Neural progenitor cell (in vitro differentiated cells): ENCODE measurements at regions not wholly inside any gene's neighbourhood (a gene's known extent, or its start where the extent isn't known, plus 50 kb on each side); places are given as distances from the start of the nearest gene placed in this dataset.

Experiments used
- DNase-seq: peaks from one replicate; pipeline ENCODE4 v3.0.0-alpha.2; 2016; ENCODE audit warnings: low spot score
- H2AFZ ChIP-seq: fragments of 200-600 bp; sonication (generic); replicated peaks from 2 replicates; pipeline ENCODE4 v1.6.1; 2016; ENCODE audit warnings: antibody characterized with exemption
- H3F3A ChIP-seq: fragments of 200-600 bp; sonication (generic); 2 replicates; pipeline ENCODE4 v1.6.1; 2016; ENCODE audit warnings: antibody characterized with exemption, low read depth
- H3K27ac ChIP-seq: fragments of 200-600 bp; sonication (generic); 2 replicates; pipeline ENCODE4 v1.5.1; 2016; ENCODE audit warnings: mild to moderate bottlenecking
- H3K27me3 ChIP-seq: fragments of 200-600 bp; sonication (generic); 2 replicates; pipeline ENCODE4 v1.6.1; 2016; ENCODE audit warnings: mild to moderate bottlenecking, moderate library complexity
- H3K36me3 ChIP-seq: fragments of 200-600 bp; sonication (generic); 2 replicates; pipeline ENCODE4 v1.5.1; 2016
- H3K4me1 ChIP-seq: fragments of 200-600 bp; sonication (generic); 2 replicates; pipeline ENCODE4 v1.6.1; 2016; ENCODE audit warnings: mixed run types
- H3K4me2 ChIP-seq: fragments of 200-600 bp; sonication (generic); 2 replicates; pipeline ENCODE4 v1.6.1; 2016
- H3K4me3 ChIP-seq: fragments of 200-600 bp; sonication (generic); 2 replicates; pipeline ENCODE4 v1.5.1; 2016
- H3K79me2 ChIP-seq: fragments of 200-600 bp; sonication (generic); 2 replicates; pipeline ENCODE4 v1.6.1; 2016; ENCODE audit warnings: low read depth
- H3K9ac ChIP-seq: fragments of 200-600 bp; sonication (generic); 2 replicates; pipeline ENCODE4 v1.6.1; 2016
- H3K9me3 ChIP-seq: fragments of 200-600 bp; sonication (generic); 2 replicates; pipeline ENCODE4 v1.5.1; 2016; ENCODE audit warnings: low read depth
- H4K20me1 ChIP-seq: fragments of 200-600 bp; sonication (generic); 2 replicates; pipeline ENCODE4 v1.6.1; 2016; ENCODE audit warnings: low read depth
- H3K27ac Mint-ChIP-seq: 3 replicates; pipeline ENCODE4 v1.8.0; 2021; ENCODE audit warnings: mixed read lengths
- H3K27me3 Mint-ChIP-seq: 2 replicates; pipeline ENCODE4 v1.8.0; 2022; ENCODE audit warnings: low read depth, mild to moderate bottlenecking, inconsistent platforms, moderate library complexity, mixed read lengths; ENCODE audit not compliant: insufficient read depth
- H3K36me3 Mint-ChIP-seq: 3 replicates; pipeline ENCODE4 v1.8.0; 2021; ENCODE audit warnings: mixed read lengths
- H3K4me1 Mint-ChIP-seq: 3 replicates; pipeline ENCODE4 v1.8.0; 2021; ENCODE audit warnings: mixed read lengths
- H3K4me3 Mint-ChIP-seq: 3 replicates; pipeline ENCODE4 v1.8.0; 2021; ENCODE audit warnings: mild to moderate bottlenecking, moderate library complexity, mixed read lengths
- H3K9me3 Mint-ChIP-seq: 3 replicates; pipeline ENCODE4 v1.8.0; 2020; ENCODE audit warnings: mixed read lengths
- EZH2 ChIP-seq: fragments of 200-600 bp; sonication (generic); IDR thresholded peaks from 2 replicates; pipeline ENCODE4 v1.6.1; 2017; ENCODE audit warnings: antibody characterized with exemption, mild to moderate bottlenecking, moderate library complexity
- EZH2phosphoT487 ChIP-seq: fragments of 200-600 bp; sonication (generic); IDR thresholded peaks from 2 replicates; pipeline ENCODE4 v1.6.1; 2017; ENCODE audit warnings: antibody characterized with exemption
- TF ChIP-seq, protein P1 (sequence below): fragments of 200-600 bp; sonication (generic); IDR thresholded peaks from 2 replicates; pipeline ENCODE4 v1.5.1; 2017; ENCODE audit warnings: antibody characterized with exemption, mild to moderate bottlenecking

DNA sequence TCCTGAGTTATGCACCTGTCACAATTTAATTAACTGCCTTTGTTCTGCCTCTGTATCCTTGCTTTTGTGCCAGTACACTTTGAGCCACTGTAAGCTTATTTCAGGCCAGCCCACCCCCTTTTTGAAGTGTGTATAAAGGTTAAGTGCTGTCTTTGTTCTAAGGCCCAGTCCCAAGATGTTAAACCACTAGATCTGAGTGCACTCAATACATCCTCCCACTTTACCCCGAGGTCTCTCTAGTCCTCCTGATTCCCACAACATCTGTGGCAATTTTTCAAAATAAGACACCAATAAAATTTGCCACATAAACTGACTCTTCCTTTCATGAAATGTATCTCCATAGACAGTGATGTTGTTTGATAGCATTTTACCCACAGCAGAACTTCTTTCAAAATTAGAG lies 124.1 kb upstream of the SPIN4 start:
- no peaks in the 10 kb centered on the region for H3K4me1 ChIP-seq
- no peak overlapping the region for H3K27ac Mint-ChIP-seq
- H3K9me3 Mint-ChIP-seq, result peaks cover 52% of the 10 kb centered on the region
- H3K4me1 Mint-ChIP-seq, result no peaks in the 10 kb centered on the region
- no peaks in the 10 kb centered on the region for H3K36me3 ChIP-seq
- H3K4me3 ChIP-seq, result no peak overlapping the region
- no peaks in the 10 kb centered on the region for H3K79me2 ChIP-seq
- no peaks in the 10 kb centered on the region for H3K27me3 ChIP-seq
- peaks cover 27% of the 10 kb centered on the region for H3K9me3 ChIP-seq
- peak; percentile 3 for DNase-seq
- peaks cover 8% of the 10 kb centered on the region for H3K27me3 Mint-ChIP-seq
- H3K27ac ChIP-seq, result no peak overlapping the region
- TF ChIP-seq, protein P1, sequence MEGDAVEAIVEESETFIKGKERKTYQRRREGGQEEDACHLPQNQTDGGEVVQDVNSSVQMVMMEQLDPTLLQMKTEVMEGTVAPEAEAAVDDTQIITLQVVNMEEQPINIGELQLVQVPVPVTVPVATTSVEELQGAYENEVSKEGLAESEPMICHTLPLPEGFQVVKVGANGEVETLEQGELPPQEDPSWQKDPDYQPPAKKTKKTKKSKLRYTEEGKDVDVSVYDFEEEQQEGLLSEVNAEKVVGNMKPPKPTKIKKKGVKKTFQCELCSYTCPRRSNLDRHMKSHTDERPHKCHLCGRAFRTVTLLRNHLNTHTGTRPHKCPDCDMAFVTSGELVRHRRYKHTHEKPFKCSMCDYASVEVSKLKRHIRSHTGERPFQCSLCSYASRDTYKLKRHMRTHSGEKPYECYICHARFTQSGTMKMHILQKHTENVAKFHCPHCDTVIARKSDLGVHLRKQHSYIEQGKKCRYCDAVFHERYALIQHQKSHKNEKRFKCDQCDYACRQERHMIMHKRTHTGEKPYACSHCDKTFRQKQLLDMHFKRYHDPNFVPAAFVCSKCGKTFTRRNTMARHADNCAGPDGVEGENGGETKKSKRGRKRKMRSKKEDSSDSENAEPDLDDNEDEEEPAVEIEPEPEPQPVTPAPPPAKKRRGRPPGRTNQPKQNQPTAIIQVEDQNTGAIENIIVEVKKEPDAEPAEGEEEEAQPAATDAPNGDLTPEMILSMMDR, result no peak
- no peak for TF ChIP-seq EZH2phosphoT487
- no peak for TF ChIP-seq EZH2
- H3K4me3 Mint-ChIP-seq, result no peak overlapping the region
- H3K4me2 ChIP-seq, result no peak overlapping the region
- H3K9ac ChIP-seq, result no peak overlapping the region
- H4K20me1 ChIP-seq, result no peaks in the 10 kb centered on the region
- H3K36me3 Mint-ChIP-seq, result peaks cover 14% of the 10 kb centered on the region
- no peak overlapping the region for H2AFZ ChIP-seq
- H3F3A ChIP-seq, result no peaks in the 10 kb centered on the region

DNA sequence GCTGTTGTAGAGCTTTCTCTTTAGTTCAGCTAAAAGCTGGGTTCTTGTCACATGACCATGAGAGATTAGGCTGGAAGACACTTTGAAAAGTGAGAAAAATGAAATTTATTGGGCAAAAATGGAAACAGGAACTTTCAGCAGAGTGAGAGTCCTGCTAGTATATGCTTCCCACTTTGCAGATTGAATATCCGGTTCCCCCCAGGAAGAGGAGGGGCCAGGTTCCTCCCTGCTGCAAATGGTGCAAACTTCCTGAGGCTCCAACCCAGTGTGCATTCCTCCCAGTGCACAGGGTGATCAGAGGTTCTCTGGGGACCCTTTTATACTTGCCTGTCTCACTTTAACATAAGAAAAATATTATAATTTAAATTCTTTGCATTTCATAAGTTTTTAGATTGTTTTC lies 119.9 kb upstream of the SPIN4 start:
- H3K27ac Mint-ChIP-seq, result no peak overlapping the region
- Histone ChIP-seq H3K79me2 (no peaks in the 10 kb centered on the region), H3K9me3 (peaks cover 23% of the 10 kb centered on the region), H3K36me3 (no peaks in the 10 kb centered on the region), H2AFZ (no peak overlapping the region), H4K20me1 (no peaks in the 10 kb centered on the region), H3K4me3 (no peak overlapping the region), H3K27ac (no peak overlapping the region), H3F3A (no peaks in the 10 kb centered on the region), H3K4me1 (no peaks in the 10 kb centered on the region), H3K27me3 (no peaks in the 10 kb centered on the region), H3K9ac (no peak overlapping the region), H3K4me2 (no peak overlapping the region)
- H3K27me3 Mint-ChIP-seq, result peaks cover 2% of the 10 kb centered on the region
- TF ChIP-seq, protein P1, result no peak
- no peak for TF ChIP-seq EZH2phosphoT487
- no peak for TF ChIP-seq EZH2
- no peaks in the 10 kb centered on the region for H3K4me1 Mint-ChIP-seq
- H3K36me3 Mint-ChIP-seq, result peaks cover 6% of the 10 kb centered on the region
- peaks cover 24% of the 10 kb centered on the region for H3K9me3 Mint-ChIP-seq
- no peak for DNase-seq
- H3K4me3 Mint-ChIP-seq, result no peak overlapping the region

DNA sequence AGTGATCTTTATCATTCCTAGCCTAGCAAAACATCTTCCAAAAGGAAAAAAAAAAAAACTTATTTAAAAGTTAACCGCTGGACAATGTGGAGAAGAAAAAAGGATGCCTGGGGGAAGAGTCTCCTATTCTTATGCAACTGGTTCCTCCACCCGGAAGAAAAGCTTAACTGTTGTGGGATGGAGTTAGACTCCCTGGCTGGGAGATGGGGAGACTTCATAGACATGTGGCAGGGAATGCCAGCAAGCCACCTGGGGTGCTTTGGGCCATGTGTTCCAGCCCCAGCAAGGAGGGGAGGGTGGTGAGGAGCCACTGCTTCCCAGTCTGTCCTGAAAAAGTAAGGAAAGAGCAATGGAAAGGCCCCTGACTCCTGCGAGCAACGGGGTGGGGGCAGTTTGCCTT lies 119.4 kb upstream of the SPIN4 start:
- Histone ChIP-seq H2AFZ (no peak overlapping the region), H3K4me2 (no peak overlapping the region), H3K36me3 (no peaks in the 10 kb centered on the region), H4K20me1 (no peaks in the 10 kb centered on the region), H3K9ac (no peak overlapping the region), H3K4me3 (no peak overlapping the region), H3K9me3 (peaks cover 22% of the 10 kb centered on the region), H3K79me2 (no peaks in the 10 kb centered on the region), H3K27me3 (no peaks in the 10 kb centered on the region), H3F3A (no peaks in the 10 kb centered on the region), H3K4me1 (no peaks in the 10 kb centered on the region), H3K27ac (no peak overlapping the region)
- H3K4me1 Mint-ChIP-seq, result no peaks in the 10 kb centered on the region
- peaks cover 6% of the 10 kb centered on the region for H3K36me3 Mint-ChIP-seq
- peaks cover 2% of the 10 kb centered on the region for H3K27me3 Mint-ChIP-seq
- peaks cover 19% of the 10 kb centered on the region for H3K9me3 Mint-ChIP-seq
- no peak for TF ChIP-seq EZH2
- TF ChIP-seq, protein P1, result no peak
- TF ChIP-seq EZH2phosphoT487, result no peak
- no peak overlapping the region for H3K27ac Mint-ChIP-seq
- no peak for DNase-seq
- no peak overlapping the region for H3K4me3 Mint-ChIP-seq

DNA sequence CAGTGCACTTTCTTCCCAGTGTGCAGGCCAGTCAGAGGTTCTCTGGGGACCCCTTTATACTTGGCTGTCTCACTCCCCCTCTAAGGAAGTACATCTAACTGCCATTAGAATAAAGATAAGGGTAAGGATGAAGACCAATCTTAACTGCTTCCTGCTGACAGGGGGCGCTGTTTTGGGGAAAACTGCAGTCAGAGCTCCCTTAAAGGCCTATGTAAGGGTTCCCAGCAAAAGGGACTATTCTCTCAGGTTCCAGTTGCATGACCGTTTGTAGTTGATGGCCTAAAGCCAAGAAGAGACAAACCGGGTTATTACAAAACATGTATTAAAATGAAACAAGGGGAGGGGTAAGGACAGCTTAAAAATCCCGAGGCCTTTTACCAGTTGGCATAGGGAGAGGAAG lies 115.6 kb upstream of the SPIN4 start:
- no peaks in the 10 kb centered on the region for H3F3A ChIP-seq

More for the DNA sequence above, 115.6 kb upstream of the SPIN4 start:
- no peak overlapping the region for H3K4me3 Mint-ChIP-seq
- no peak overlapping the region for H3K9ac ChIP-seq
- no peak overlapping the region for H3K27ac Mint-ChIP-seq
- no peak for DNase-seq
- peaks cover 2% of the 10 kb centered on the region for H3K27me3 Mint-ChIP-seq
- peaks cover 11% of the 10 kb centered on the region for H3K9me3 Mint-ChIP-seq
- H3K27ac ChIP-seq, result no peak overlapping the region
- H3K36me3 ChIP-seq, result no peaks in the 10 kb centered on the region
- TF ChIP-seq EZH2 (no peak), EZH2phosphoT487 (no peak)
- TF ChIP-seq, protein P1, result peak; percentile 20
- no peaks in the 10 kb centered on the region for H3K4me1 ChIP-seq
- H4K20me1 ChIP-seq, result no peaks in the 10 kb centered on the region
- no peaks in the 10 kb centered on the region for H3K36me3 Mint-ChIP-seq
- no peaks in the 10 kb centered on the region for H3K27me3 ChIP-seq
- no peak overlapping the region for H2AFZ ChIP-seq
- no peak overlapping the region for H3K4me3 ChIP-seq
- peaks cover 17% of the 10 kb centered on the region for H3K9me3 ChIP-seq
- H3K4me2 ChIP-seq, result no peak overlapping the region
- H3K79me2 ChIP-seq, result no peaks in the 10 kb centered on the region
- no peaks in the 10 kb centered on the region for H3K4me1 Mint-ChIP-seq
